Panc1 (cell line): ENCODE measurements at regions not wholly inside any gene's neighbourhood (a gene's known extent, or its start where the extent isn't known, plus 50 kb on each side); places are given as distances from the start of the nearest gene placed in this dataset.

Experiments used
- CTCF ChIP-seq: fragments of 450-650 bp; IDR thresholded peaks from 2 replicates; pipeline ENCODE4 v1.5.1; 2017; ENCODE audit warnings: mild to moderate bottlenecking
- SIN3A ChIP-seq: IDR thresholded peaks from 2 replicates; pipeline ENCODE4 v1.6.1; 2012; ENCODE audit warnings: low read depth, mild to moderate bottlenecking, low read length, moderate library complexity, borderline replicate concordance; ENCODE audit not compliant: insufficient read depth

DNA sequence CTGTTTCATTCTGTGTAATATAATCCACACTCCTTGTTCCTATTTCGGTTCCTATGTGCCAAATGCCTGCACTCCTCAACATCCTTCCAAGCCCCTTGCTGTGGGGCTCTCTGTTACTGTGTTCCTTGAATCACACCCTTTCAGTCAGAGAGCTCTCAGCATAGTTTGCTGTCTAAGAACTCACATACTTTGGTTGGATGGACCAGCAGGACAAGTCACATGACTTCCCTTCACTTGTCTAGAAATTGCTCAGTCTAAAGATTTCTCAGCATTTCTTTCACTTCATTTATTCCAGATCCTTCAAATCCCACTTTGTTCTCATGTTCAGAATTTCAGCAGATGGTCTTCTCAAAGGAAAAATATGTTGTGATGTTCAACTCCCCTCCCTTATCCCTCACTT is 203.5 kb upstream of the PFN2 start:
- TF ChIP-seq SIN3A (no peak), CTCF (no peak)
